ENCODE measurements at regions not wholly inside any gene's neighbourhood (a gene's known extent, or its start where the extent isn't known, plus 50 kb on each side); places are given as distances from the start of the nearest gene placed in this dataset.

DNA sequence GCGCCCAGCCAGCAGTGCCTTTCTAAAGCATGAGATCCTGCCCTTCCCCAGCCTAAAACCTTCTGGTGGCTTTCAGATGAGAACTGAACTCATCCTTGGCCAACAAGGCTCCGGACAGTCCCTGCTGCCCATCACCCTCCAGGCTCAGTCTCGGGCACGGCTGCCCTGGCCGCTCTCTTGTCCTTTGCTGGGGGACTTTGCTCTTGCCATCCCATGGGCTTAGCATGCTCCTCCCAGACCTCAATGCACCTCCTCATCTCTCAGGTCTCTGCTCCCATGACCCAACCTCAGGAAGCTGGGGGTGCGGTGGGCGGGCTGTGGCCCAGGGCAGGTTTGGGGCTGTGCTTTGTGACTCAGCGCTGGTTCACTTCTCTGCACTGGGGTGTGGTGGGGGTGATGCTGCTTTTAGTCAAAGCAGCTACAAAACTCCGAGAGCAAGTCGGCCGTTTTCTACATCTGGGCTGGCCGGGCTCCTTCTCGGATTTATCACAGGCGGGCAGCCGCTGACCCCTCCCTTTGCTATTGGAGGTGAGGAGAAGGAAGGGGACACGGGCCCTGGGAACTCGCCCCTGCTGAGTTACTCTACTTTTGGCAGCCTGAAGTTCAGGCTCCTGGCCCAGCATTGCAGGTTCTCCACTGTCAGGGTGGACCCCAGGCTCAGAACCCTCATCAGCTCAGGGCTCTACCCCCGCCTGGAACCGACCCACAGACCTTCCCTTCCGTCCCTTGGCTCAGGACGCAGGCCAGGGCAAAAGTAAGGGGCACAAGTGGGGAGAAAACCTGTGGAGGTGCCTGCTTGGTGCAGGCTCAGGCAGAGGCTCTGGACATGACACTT lies 90.6 kb upstream of the TAF1B start:
- TF ChIP-seq ZNF274 (IDR thresholded peaks at IDR 0.05; ENCODE audit: low read depth, low read length) (no peak), YY1 (IDR thresholded peaks at IDR 0.05; ENCODE audit: insufficient read depth, insufficient read length) (no peak), SUZ12 (IDR thresholded peaks at IDR 0.05; ENCODE audit: extremely low read depth, insufficient read depth, insufficient read length) (no peak)

All from NT2/D1 (cell line).